PC-9 (cell line): ENCODE measurements at regions not wholly inside any gene's neighbourhood (a gene's known extent, or its start where the extent isn't known, plus 50 kb on each side); places are given as distances from the start of the nearest gene placed in this dataset.

Experiments used
- BruUV-seq: library from RNA; stranded (reverse); fragments of 400-500 nt; replicated peaks from 2 replicates; lab custom pipeline; 2021; lab: Mats Ljungman, UMichigan
- CTCF ChIA-PET: fragments of 300-600 bp; sonication (Branson Sonifier 250); formaldehyde crosslinking; loops from one replicate; lab custom pipeline; 2022; ENCODE audit warnings: antibody characterized with exemption; lab: Charles Lee
- POLR2A ChIA-PET: fragments of 300-600 bp; sonication (Branson Sonifier 250); formaldehyde crosslinking; loops from one replicate; lab custom pipeline; 2022; ENCODE audit warnings: antibody characterized with exemption; ENCODE audit not compliant: unreplicated experiment; lab: Charles Lee
- DNase-seq, 2 experiments: peaks; one replicate each; pipeline versions ENCODE4 v3.0.0 to v3.0.0-alpha.2; 2015 to 2022; ENCODE audit warnings: mixed read lengths in 1 of 2
- H2AFZ ChIP-seq: fragments of 200-600 bp; sonication (generic); 2 replicates; pipeline ENCODE4 v1.8.1; 2017; ENCODE audit warnings: antibody characterized with exemption
- H3F3A ChIP-seq: fragments of 200-600 bp; sonication (generic); 2 replicates; pipeline ENCODE4 v1.8.1; 2017; ENCODE audit warnings: antibody characterized with exemption, mild to moderate bottlenecking, low read depth; ENCODE audit not compliant: insufficient read depth
- H3K27ac ChIP-seq: fragments of 200-600 bp; sonication (generic); 2 replicates; pipeline ENCODE4 v1.6.1; 2016; ENCODE audit warnings: mixed run types
- H3K27me3 ChIP-seq: fragments of 200-600 bp; sonication (generic); 2 replicates; pipeline ENCODE4 v1.6.1; 2016; ENCODE audit warnings: low read depth, mixed run types; ENCODE audit not compliant: insufficient read depth
- H3K36me3 ChIP-seq: fragments of 200-600 bp; sonication (generic); 2 replicates; pipeline ENCODE4 v1.6.1; 2016; ENCODE audit warnings: low read depth, mixed run types
- H3K4me1 ChIP-seq: fragments of 200-600 bp; sonication (generic); replicated peaks from 2 replicates; pipeline ENCODE4 v1.6.1; 2016; ENCODE audit warnings: mixed run types; ENCODE audit not compliant: insufficient read depth
- H3K4me2 ChIP-seq: fragments of 200-600 bp; sonication (generic); 2 replicates; pipeline ENCODE4 v1.6.1; 2017; ENCODE audit warnings: mixed run types
- H3K4me3 ChIP-seq: fragments of 200-600 bp; sonication (generic); 2 replicates; pipeline ENCODE4 v1.6.1; 2016; ENCODE audit warnings: mixed run types
- H3K79me2 ChIP-seq: fragments of 200-600 bp; sonication (generic); 2 replicates; pipeline ENCODE4 v1.6.1; 2017; ENCODE audit warnings: low read depth, mixed run types
- H3K9me2 ChIP-seq: fragments of 200-600 bp; sonication (generic); 2 replicates; pipeline ENCODE4 v1.8.1; 2017; ENCODE audit warnings: mild to moderate bottlenecking; ENCODE audit not compliant: insufficient read depth
- H3K9me3 ChIP-seq: fragments of 200-600 bp; sonication (generic); 2 replicates; pipeline ENCODE4 v1.8.1; 2016; ENCODE audit warnings: low read depth; ENCODE audit not compliant: insufficient read depth
- H4K20me1 ChIP-seq: fragments of 200-600 bp; sonication (generic); 2 replicates; pipeline ENCODE4 v1.8.1; 2017; ENCODE audit not compliant: insufficient read depth
- CTCF ChIP-seq: fragments of 200-600 bp; sonication (generic); conservative IDR thresholded peaks from 2 replicates; pipeline ENCODE4 v1.6.1; 2017; ENCODE audit warnings: mixed run types, antibody characterized with exemption, mild to moderate bottlenecking, moderate library complexity
- EZH2 ChIP-seq: fragments of 200-600 bp; sonication (generic); IDR thresholded peaks from 2 replicates; pipeline ENCODE4 v1.8.0; 2017; ENCODE audit warnings: antibody characterized with exemption, low read depth
- intact Hi-C: fragments of 100-400 bp; cut with micrococcal nuclease; formaldehyde crosslinking; loops from one replicate; pipeline ENCODE4 v1.10.0; 2022; ENCODE audit not compliant: unreplicated experiment

GRCh38 chr6:164845773-164846172, 463.6 kb downstream of the C6orf118 start:
- ChIA-PET POLR2A (no interaction called here), CTCF (no interaction called here)
- Histone ChIP-seq H3K27ac (no peak overlapping the region), H3F3A (no peaks in the 10 kb centered on the region), H4K20me1 (no peaks in the 10 kb centered on the region), H3K9me3 (no peaks in the 10 kb centered on the region), H3K36me3 (no peaks in the 10 kb centered on the region), H3K4me2 (no peak overlapping the region), H3K4me3 (no peak overlapping the region), H3K79me2 (no peaks in the 10 kb centered on the region), H3K27me3 (no peaks in the 10 kb centered on the region), H3K9me2 (no peaks in the 10 kb centered on the region), H3K4me1 (no peaks in the 10 kb centered on the region), H2AFZ (no peak overlapping the region)
- intact Hi-C loops: no loop called here
- no TSS peak for BruUV-seq
- TF ChIP-seq CTCF (no peak), EZH2 (no peak)
- no peak for DNase-seq

GRCh38 chr6:164842085-164842484, 467.3 kb downstream of the C6orf118 start:
- Histone ChIP-seq H2AFZ (no peak overlapping the region), H3K4me1 (no peaks in the 10 kb centered on the region), H3K9me2 (no peaks in the 10 kb centered on the region), H3K27ac (no peak overlapping the region), H3K27me3 (no peaks in the 10 kb centered on the region), H3K4me3 (no peak overlapping the region), H3F3A (no peaks in the 10 kb centered on the region), H3K9me3 (no peaks in the 10 kb centered on the region), H3K36me3 (no peaks in the 10 kb centered on the region), H3K4me2 (no peak overlapping the region), H4K20me1 (no peaks in the 10 kb centered on the region), H3K79me2 (no peaks in the 10 kb centered on the region)
- no peak for TF ChIP-seq EZH2
- POLR2A ChIA-PET: no interaction called here
- BruUV-seq: no TSS peak
- no peak for DNase-seq
- CTCF ChIA-PET: no interaction called here
- intact Hi-C loops: no loop called here

- no TSS peak for BruUV-seq
Observed at GRCh38 chr6:164838068-164838615, 471.3 kb downstream of the C6orf118 start.

More at GRCh38 chr6:164838068-164838615, 471.3 kb downstream of the C6orf118 start:
- no peak for DNase-seq
- Histone ChIP-seq H2AFZ (no peak overlapping the region), H3K27me3 (no peaks in the 10 kb centered on the region), H3K36me3 (no peaks in the 10 kb centered on the region), H3F3A (no peaks in the 10 kb centered on the region), H3K9me3 (no peaks in the 10 kb centered on the region), H3K4me1 (no peaks in the 10 kb centered on the region), H3K4me2 (no peak overlapping the region), H3K9me2 (no peaks in the 10 kb centered on the region), H4K20me1 (no peaks in the 10 kb centered on the region), H3K27ac (no peak overlapping the region), H3K79me2 (no peaks in the 10 kb centered on the region), H3K4me3 (no peak overlapping the region)
- ChIA-PET CTCF (no interaction called here), POLR2A (no interaction called here)
- TF ChIP-seq CTCF (no peak), EZH2 (no peak)
- intact Hi-C loops: no loop called here
